ENCODE measurements at regions not wholly inside any gene's neighbourhood (a gene's known extent, or its start where the extent isn't known, plus 50 kb on each side); places are given as distances from the start of the nearest gene placed in this dataset.

- no peak overlapping the region for H3K27ac Mint-ChIP-seq (ENCODE audit: unreplicated experiment)
- H3K36me3 Mint-ChIP-seq (ENCODE audit: insufficient read depth, unreplicated experiment) = no peaks in the 10 kb centered on the region
- no peaks in the 10 kb centered on the region for H3K36me3 ChIP-seq (ENCODE audit: control insufficient read depth, insufficient read depth, low read length)
- no TSS peak for BruUV-seq (replicated peaks)
- H3K4me1 Mint-ChIP-seq (ENCODE audit: low read depth, unreplicated experiment) = no peaks in the 10 kb centered on the region
- no peaks in the 10 kb centered on the region for H3K9me3 ChIP-seq
- ChIA-PET CTCF (no interaction called here), POLR2A (no interaction called here)
- H3K4me3 Mint-ChIP-seq (ENCODE audit: unreplicated experiment) = no peak overlapping the region
- H3K9me3 Mint-ChIP-seq (ENCODE audit: unreplicated experiment) = no peaks in the 10 kb centered on the region
- H3K27me3 ChIP-seq (replicated peaks; ENCODE audit: control insufficient read depth, insufficient read depth, low read length) = no peaks in the 10 kb centered on the region
- intact Hi-C loops (cut with micrococcal nuclease; ENCODE audit: unreplicated experiment) = no loop called here
- H3K4me3 ChIP-seq (ENCODE audit: low read depth, low read length) = no peak overlapping the region
- no peak for DNase-seq
- no peak for TF ChIP-seq CTCF (IDR thresholded peaks at IDR 0.05; ENCODE audit: insufficient read depth in 1 of 2, low read depth in 1 of 2, low read length in 1 of 2, severe bottlenecking in 1 of 2, unreplicated experiment in 1 of 2)
- no peaks in the 10 kb centered on the region for H3K4me1 ChIP-seq
- peaks cover 2% of the 10 kb centered on the region for H3K27me3 Mint-ChIP-seq (ENCODE audit: insufficient read depth, unreplicated experiment)
Measured at GRCh38 chr5:84796399-84796798, 411.7 kb upstream of the EDIL3 start.

GRCh38 chr5:84794486-84795035 lies 409.9 kb upstream of the EDIL3 start:
- Mint-ChIP-seq H3K4me3 (ENCODE audit: unreplicated experiment) (no peak overlapping the region), H3K27ac (ENCODE audit: unreplicated experiment) (no peak overlapping the region), H3K9me3 (ENCODE audit: unreplicated experiment) (no peaks in the 10 kb centered on the region), H3K27me3 (ENCODE audit: insufficient read depth, unreplicated experiment) (no peaks in the 10 kb centered on the region), H3K4me1 (ENCODE audit: low read depth, unreplicated experiment) (no peaks in the 10 kb centered on the region), H3K36me3 (ENCODE audit: insufficient read depth, unreplicated experiment) (no peaks in the 10 kb centered on the region)
- BruUV-seq (replicated peaks) = no TSS peak
- CTCF ChIA-PET = no interaction called here
- Histone ChIP-seq H3K36me3 (ENCODE audit: control insufficient read depth, insufficient read depth, low read length) (no peaks in the 10 kb centered on the region), H3K27me3 (replicated peaks; ENCODE audit: control insufficient read depth, insufficient read depth, low read length) (no peaks in the 10 kb centered on the region), H3K9me3 (no peaks in the 10 kb centered on the region), H3K4me3 (ENCODE audit: low read depth, low read length) (no peak overlapping the region), H3K4me1 (no peaks in the 10 kb centered on the region)
- TF ChIP-seq CTCF (IDR thresholded peaks at IDR 0.05; ENCODE audit: insufficient read depth in 1 of 2, low read depth in 1 of 2, low read length in 1 of 2, severe bottlenecking in 1 of 2, unreplicated experiment in 1 of 2) = no peak
- intact Hi-C loops (cut with micrococcal nuclease; ENCODE audit: unreplicated experiment) = no loop called here
- POLR2A ChIA-PET = no interaction called here
- no peak for DNase-seq

- no TSS peak for BruUV-seq (replicated peaks)
- Histone ChIP-seq H3K27me3 (replicated peaks; ENCODE audit: control insufficient read depth, insufficient read depth, low read length) (no peaks in the 10 kb centered on the region), H3K4me3 (ENCODE audit: low read depth, low read length) (no peak overlapping the region), H3K36me3 (ENCODE audit: control insufficient read depth, insufficient read depth, low read length) (no peaks in the 10 kb centered on the region), H3K4me1 (no peaks in the 10 kb centered on the region), H3K9me3 (no peaks in the 10 kb centered on the region)
- intact Hi-C loops (cut with micrococcal nuclease; ENCODE audit: unreplicated experiment) = no loop called here
- no peaks in the 10 kb centered on the region for H3K9me3 Mint-ChIP-seq (ENCODE audit: unreplicated experiment)
- H3K4me3 Mint-ChIP-seq (ENCODE audit: unreplicated experiment) = no peak overlapping the region
- CTCF ChIA-PET = no interaction called here
- no peaks in the 10 kb centered on the region for H3K27me3 Mint-ChIP-seq (ENCODE audit: insufficient read depth, unreplicated experiment)
- H3K4me1 Mint-ChIP-seq (ENCODE audit: low read depth, unreplicated experiment) = no peaks in the 10 kb centered on the region
- H3K36me3 Mint-ChIP-seq (ENCODE audit: insufficient read depth, unreplicated experiment) = no peaks in the 10 kb centered on the region
- H3K27ac Mint-ChIP-seq (ENCODE audit: unreplicated experiment) = no peak overlapping the region
- no peak for TF ChIP-seq CTCF (IDR thresholded peaks at IDR 0.05; ENCODE audit: insufficient read depth in 1 of 2, low read depth in 1 of 2, low read length in 1 of 2, severe bottlenecking in 1 of 2, unreplicated experiment in 1 of 2)
- no peak for DNase-seq
- POLR2A ChIA-PET = no interaction called here
Measured at GRCh38 chr5:84791730-84792129, 407.1 kb upstream of the EDIL3 start.
